NCI-H69 (cell line): ENCODE measurements at regions not wholly inside any gene's neighbourhood (a gene's known extent, or its start where the extent isn't known, plus 50 kb on each side); places are given as distances from the start of the nearest gene placed in this dataset.

Experiments used
- DNase-seq: peaks from one replicate; lab custom pipeline; 2025; lab: John Stamatoyannopoulos, UW

- peak; percentile 34 for DNase-seq
Measured at GRCh38 chr12:113766131-113766878, 199.8 kb downstream of the RBM19 start.

- DNase-seq: no peak
Measured at GRCh38 chr12:113764661-113765060, 201.5 kb downstream of the RBM19 start.

GRCh38 chr12:113762882-113763816, 203.0 kb downstream of the RBM19 start:
- no peak for DNase-seq

GRCh38 chr12:113762155-113762881, 203.8 kb downstream of the RBM19 start:
- DNase-seq: peak; percentile 48

- DNase-seq: no peak
Measured at GRCh38 chr12:113759135-113759534, 207.0 kb downstream of the RBM19 start.

- DNase-seq: no peak
Measured at GRCh38 chr12:113758165-113758924, 207.8 kb downstream of the RBM19 start.

- DNase-seq: peak; percentile 46
Measured at GRCh38 chr12:113757221-113758002, 208.7 kb downstream of the RBM19 start.

GRCh38 chr12:113756609-113757008, 209.5 kb downstream of the RBM19 start:
- no peak for DNase-seq

- no peak for DNase-seq
Measured at GRCh38 chr12:113755098-113755497, 211.0 kb downstream of the RBM19 start.

GRCh38 chr12:113751513-113751912, 214.6 kb downstream of the RBM19 start:
- no peak for DNase-seq

- DNase-seq: no peak
Measured at GRCh38 chr12:113749433-113749815, 216.7 kb downstream of the RBM19 start.

GRCh38 chr12:113748707-113749432, 217.3 kb downstream of the RBM19 start:
- no peak for DNase-seq

GRCh38 chr12:113747017-113747416, 219.1 kb downstream of the RBM19 start:
- peak; percentile 77 for DNase-seq

- no peak for DNase-seq
Measured at GRCh38 chr12:113744802-113745395, 221.2 kb downstream of the RBM19 start.

- no peak for DNase-seq
Measured at GRCh38 chr12:113742801-113743200, 223.3 kb downstream of the RBM19 start.

- no peak for DNase-seq
Measured at GRCh38 chr12:113740699-113741098, 225.4 kb downstream of the RBM19 start.

- DNase-seq: no peak
Measured at GRCh38 chr12:113735131-113735530, 231.0 kb downstream of the RBM19 start.

- no peak for DNase-seq
Measured at GRCh38 chr12:113734503-113734902, 231.6 kb downstream of the RBM19 start.

GRCh38 chr12:113732916-113733315, 233.2 kb downstream of the RBM19 start:
- DNase-seq: no peak

GRCh38 chr12:113727651-113728061, 238.5 kb downstream of the RBM19 start:
- no peak for DNase-seq
